ENCODE measurements at regions not wholly inside any gene's neighbourhood (a gene's known extent, or its start where the extent isn't known, plus 50 kb on each side); places are given as distances from the start of the nearest gene placed in this dataset.

- TF ChIP-seq POLR2A (IDR thresholded peaks at IDR 0.05; ENCODE audit: low read depth), result no peak
- TF ChIP-seq CTCF (IDR thresholded peaks at IDR 0.05), result no peak
Observed at GRCh38 chr10:100677290-100677945, 68.0 kb upstream of the PAX2 start.
